GM21367 (cell line): ENCODE measurements at regions not wholly inside any gene's neighbourhood (a gene's known extent, or its start where the extent isn't known, plus 50 kb on each side); places are given as distances from the start of the nearest gene placed in this dataset.
"Not testable (repeated sequence)": the region's sequence is repeated elsewhere in the genome, so short reads cannot be mapped to it uniquely, and the experiment has no call there.

ENCODE experiments used
- ATAC-seq: cut with Tn5 transposase; IDR thresholded peaks from one replicate; pipeline ENCODE4 v1.9.1; 2021; ENCODE audit not compliant: unreplicated experiment

GRCh38 chr10:52597189-52597863 lies 175.3 kb downstream of the MBL2 start:
- no peak for ATAC-seq

- ATAC-seq: no peak
Observed at GRCh38 chr10:52598936-52599335, 173.6 kb downstream of the MBL2 start.

- ATAC-seq: no peak
Observed at GRCh38 chr10:52599551-52600200, 172.9 kb downstream of the MBL2 start.

GRCh38 chr10:52604131-52604530 lies 168.5 kb downstream of the MBL2 start:
- not testable (repeated sequence) for ATAC-seq

- ATAC-seq: no peak
Observed at GRCh38 chr10:52609071-52609470, 163.5 kb downstream of the MBL2 start.

GRCh38 chr10:52609626-52610240 lies 162.9 kb downstream of the MBL2 start:
- ATAC-seq: no peak

GRCh38 chr10:52615331-52615730 lies 157.3 kb downstream of the MBL2 start:
- no peak for ATAC-seq

GRCh38 chr10:52615756-52616394 lies 156.7 kb downstream of the MBL2 start:
- no peak for ATAC-seq

GRCh38 chr10:52616395-52616764 lies 156.2 kb downstream of the MBL2 start:
- ATAC-seq: no peak

- ATAC-seq: no peak
Observed at GRCh38 chr10:52617346-52617745, 155.2 kb downstream of the MBL2 start.

GRCh38 chr10:52619052-52619451 lies 153.5 kb downstream of the MBL2 start:
- no peak for ATAC-seq

GRCh38 chr10:52621635-52622079 lies 150.9 kb downstream of the MBL2 start:
- no peak for ATAC-seq

GRCh38 chr10:52623761-52624160 lies 148.8 kb downstream of the MBL2 start:
- no peak for ATAC-seq

- no peak for ATAC-seq
Observed at GRCh38 chr10:52627279-52627678, 145.3 kb downstream of the MBL2 start.

GRCh38 chr10:52631146-52631545 lies 141.4 kb downstream of the MBL2 start:
- ATAC-seq: no peak

GRCh38 chr10:52631648-52632047 lies 140.9 kb downstream of the MBL2 start:
- ATAC-seq: no peak

- ATAC-seq: no peak
Observed at GRCh38 chr10:52632591-52632990, 140.0 kb downstream of the MBL2 start.

- ATAC-seq: no peak
Observed at GRCh38 chr10:52633266-52633665, 139.3 kb downstream of the MBL2 start.

- ATAC-seq: no peak
Observed at GRCh38 chr10:52635651-52636050, 136.9 kb downstream of the MBL2 start.

- no peak for ATAC-seq
Observed at GRCh38 chr10:52636874-52637273, 135.7 kb downstream of the MBL2 start.

- ATAC-seq: no peak
Observed at GRCh38 chr10:52637592-52637991, 135.0 kb downstream of the MBL2 start.

- ATAC-seq: no peak
Observed at GRCh38 chr10:52639652-52640051, 132.9 kb downstream of the MBL2 start.
